Endodermal cell (in vitro differentiated cells): ENCODE measurements at regions not wholly inside any gene's neighbourhood (a gene's known extent, or its start where the extent isn't known, plus 50 kb on each side); places are given as distances from the start of the nearest gene placed in this dataset.

Source experiments
- DNase-seq: peaks from one replicate; pipeline ENCODE4 v3.0.0-alpha.2; 2017
- H3K27ac ChIP-seq: 2 replicates; pipeline ENCODE4 v1.5.1; 2013; ENCODE audit warnings: mild to moderate bottlenecking, low read depth, low read length, moderate library complexity
- H3K27me3 ChIP-seq: 2 replicates; pipeline ENCODE4 v1.6.1; 2013; ENCODE audit warnings: mild to moderate bottlenecking, low read length, moderate library complexity; ENCODE audit not compliant: insufficient read depth, control insufficient read depth, poor library complexity, severe bottlenecking
- H3K36me3 ChIP-seq: 2 replicates; pipeline ENCODE4 v1.7.0; 2013; ENCODE audit warnings: mild to moderate bottlenecking, low read length, moderate library complexity; ENCODE audit not compliant: control insufficient read depth, insufficient read depth
- H3K4me1 ChIP-seq: one replicate; pipeline ENCODE4 v1.7.0; 2013; ENCODE audit warnings: low read length; ENCODE audit not compliant: control insufficient read depth, insufficient read depth
- H3K4me3 ChIP-seq: 2 replicates; pipeline ENCODE4 v1.5.1; 2013; ENCODE audit warnings: mild to moderate bottlenecking, low read length, moderate library complexity
- H3K9ac ChIP-seq: 2 replicates; pipeline ENCODE4 v1.6.1; 2013; ENCODE audit warnings: mild to moderate bottlenecking, low read length, moderate library complexity; ENCODE audit not compliant: poor library complexity, severe bottlenecking; ENCODE audit errors: extremely low read depth
- H3K9me3 ChIP-seq: 2 replicates; pipeline ENCODE4 v1.6.1; 2013; ENCODE audit warnings: mild to moderate bottlenecking, low read length, moderate library complexity; ENCODE audit not compliant: control insufficient read depth
- H3K27ac Mint-ChIP-seq: 2 replicates; pipeline ENCODE4 v1.8.0; 2020; ENCODE audit warnings: mixed read lengths
- H3K27me3 Mint-ChIP-seq: 2 replicates; pipeline ENCODE4 v1.8.0; 2021; ENCODE audit warnings: mild to moderate bottlenecking, mixed read lengths; ENCODE audit not compliant: insufficient read depth
- H3K36me3 Mint-ChIP-seq: 2 replicates; pipeline ENCODE4 v1.8.0; 2020; ENCODE audit warnings: low read depth, mixed read lengths
- H3K4me1 Mint-ChIP-seq: 2 replicates; pipeline ENCODE4 v1.8.0; 2020; ENCODE audit warnings: mixed read lengths
- H3K4me3 Mint-ChIP-seq: 2 replicates; pipeline ENCODE4 v1.8.0; 2020; ENCODE audit warnings: mild to moderate bottlenecking, moderate library complexity, mixed read lengths
- H3K9me3 Mint-ChIP-seq: 2 replicates; pipeline ENCODE4 v1.8.0; 2020; ENCODE audit warnings: mild to moderate bottlenecking, mixed read lengths
- CTCF ChIP-seq: fragments of 200-600 bp; sonication (generic); conservative IDR thresholded peaks from 2 replicates; pipeline ENCODE4 v1.5.0; 2021; ENCODE audit warnings: antibody characterized with exemption, mild to moderate bottlenecking
- WGBS, 2 experiments: methylation state at CpG; one replicate each; pipeline versions ENCODE4 v1.1.5 to v1.1.7; 2013; ENCODE audit warnings: missing lambda C conversion rate in 2 of 2, mixed read lengths in 1 of 2; ENCODE audit not compliant: insufficient coverage in 1 of 2, insufficient read length in 1 of 2; 5-methylcytosine and 5-hydroxymethylcytosine counted together

GRCh38 chr6:137315081-137315480, 95.9 kb upstream of the IFNGR1 start:
- no peaks in the 10 kb centered on the region for H3K9me3 Mint-ChIP-seq
- no peaks in the 10 kb centered on the region for H3K36me3 ChIP-seq
- peaks cover 8% of the 10 kb centered on the region for H3K4me1 Mint-ChIP-seq
- no peak overlapping the region for H3K4me3 ChIP-seq
- H3K27me3 ChIP-seq: no peaks in the 10 kb centered on the region
- H3K36me3 Mint-ChIP-seq: no peaks in the 10 kb centered on the region
- H3K9me3 ChIP-seq: no peaks in the 10 kb centered on the region
- H3K4me3 Mint-ChIP-seq: no peak overlapping the region
- H3K27ac ChIP-seq: peak overlapping the region; percentile 27
- no peak overlapping the region for H3K9ac ChIP-seq
- no peak for TF ChIP-seq CTCF
- 50 to 62% methylated on average over 3 to 5 of the region's 5 CpGs for WGBS, 2 experiments
- H3K4me1 ChIP-seq: no peaks in the 10 kb centered on the region
- H3K27me3 Mint-ChIP-seq: no peaks in the 10 kb centered on the region
- H3K27ac Mint-ChIP-seq: no peak overlapping the region
- no peak for DNase-seq

- H3K27me3 Mint-ChIP-seq: no peaks in the 10 kb centered on the region
- H3K27ac ChIP-seq: no peak overlapping the region
- TF ChIP-seq CTCF: peak; percentile 86
- H3K36me3 Mint-ChIP-seq: no peaks in the 10 kb centered on the region
- H3K27ac Mint-ChIP-seq: no peak overlapping the region
- H3K4me3 ChIP-seq: no peak overlapping the region
- no peaks in the 10 kb centered on the region for H3K9me3 Mint-ChIP-seq
- peaks cover 8% of the 10 kb centered on the region for H3K4me1 Mint-ChIP-seq
- H3K4me3 Mint-ChIP-seq: no peak overlapping the region
- peak; percentile 89 for DNase-seq
- H3K4me1 ChIP-seq: no peaks in the 10 kb centered on the region
- WGBS, 2 experiments: 31 to 36% methylated on average over 8 to 11 of the region's 11 CpGs
- H3K9me3 ChIP-seq: no peaks in the 10 kb centered on the region
- no peaks in the 10 kb centered on the region for H3K27me3 ChIP-seq
- no peak overlapping the region for H3K9ac ChIP-seq
- H3K36me3 ChIP-seq: no peaks in the 10 kb centered on the region
Measured at GRCh38 chr6:137313928-137314855, 95.0 kb upstream of the IFNGR1 start.

- Mint-ChIP-seq H3K4me3 (no peak overlapping the region), H3K27me3 (no peaks in the 10 kb centered on the region), H3K9me3 (no peaks in the 10 kb centered on the region), H3K27ac (no peak overlapping the region), H3K36me3 (no peaks in the 10 kb centered on the region), H3K4me1 (peaks cover 8% of the 10 kb centered on the region)
- H3K4me3 ChIP-seq: no peak overlapping the region
- no peak overlapping the region for H3K27ac ChIP-seq
- WGBS, 2 experiments: 90 to 100% methylated on average over 1 of the region's 1 CpG
- no peaks in the 10 kb centered on the region for H3K27me3 ChIP-seq
- H3K36me3 ChIP-seq: no peaks in the 10 kb centered on the region
- no peaks in the 10 kb centered on the region for H3K4me1 ChIP-seq
- no peaks in the 10 kb centered on the region for H3K9me3 ChIP-seq
- TF ChIP-seq CTCF: no peak
- no peak for DNase-seq
- H3K9ac ChIP-seq: no peak overlapping the region
Measured at GRCh38 chr6:137313211-137313610, 94.0 kb upstream of the IFNGR1 start.
